Activated naive CD4-positive, alpha-beta T cell treated with anti-CD3 and anti-CD28 coated beads for 36 hours (primary cell): ENCODE measurements at regions not wholly inside any gene's neighbourhood (a gene's known extent, or its start where the extent isn't known, plus 50 kb on each side); places are given as distances from the start of the nearest gene placed in this dataset.

Source experiments
- CTCF ChIA-PET: fragments of 350-600 bp; sonication (Branson Sonifier 250); formaldehyde crosslinking; loops from one replicate; lab custom pipeline; 2021; ENCODE audit warnings: antibody characterized with exemption; lab: Charles Lee
- DNase-seq: peaks from one replicate; pipeline ENCODE4 v3.0.0-alpha.2; 2020
- H3K27ac Mint-ChIP-seq: one replicate; pipeline ENCODE4 v1.8.0; 2021; ENCODE audit warnings: mild to moderate bottlenecking, mixed read lengths
- H3K27me3 Mint-ChIP-seq: one replicate; pipeline ENCODE4 v1.8.0; 2021; ENCODE audit warnings: low read depth, mixed read lengths
- H3K36me3 Mint-ChIP-seq: one replicate; pipeline ENCODE4 v1.8.0; 2021; ENCODE audit warnings: low read depth, mixed read lengths
- H3K4me1 Mint-ChIP-seq: one replicate; pipeline ENCODE4 v1.8.0; 2021; ENCODE audit warnings: low read depth, mixed read lengths
- H3K4me3 Mint-ChIP-seq: one replicate; pipeline ENCODE4 v1.8.0; 2021; ENCODE audit warnings: mild to moderate bottlenecking, moderate library complexity, mixed read lengths
- H3K9me3 Mint-ChIP-seq: one replicate; pipeline ENCODE4 v1.8.0; 2021; ENCODE audit warnings: mixed read lengths
- intact Hi-C: fragments of 100-400 bp; cut with micrococcal nuclease; formaldehyde crosslinking; loops from one replicate; pipeline ENCODE4 v1.15.1; 2023

- H3K4me1 Mint-ChIP-seq: no peaks in the 10 kb centered on the region
- intact Hi-C loops: no loop called here
- no peak overlapping the region for H3K4me3 Mint-ChIP-seq
- no peaks in the 10 kb centered on the region for H3K36me3 Mint-ChIP-seq
- no peak overlapping the region for H3K27ac Mint-ChIP-seq
- CTCF ChIA-PET: no interaction called here
- DNase-seq: no peak
- no peaks in the 10 kb centered on the region for H3K27me3 Mint-ChIP-seq
- H3K9me3 Mint-ChIP-seq: peaks cover 4% of the 10 kb centered on the region
Measured at GRCh38 chr6:22621701-22622100, 52.3 kb downstream of the HDGFL1 start.

GRCh38 chr6:22622351-22622750 is 53.0 kb downstream of the HDGFL1 start:
- Mint-ChIP-seq H3K9me3 (peaks cover 9% of the 10 kb centered on the region), H3K4me1 (no peaks in the 10 kb centered on the region), H3K27me3 (no peaks in the 10 kb centered on the region), H3K4me3 (no peak overlapping the region), H3K27ac (no peak overlapping the region), H3K36me3 (no peaks in the 10 kb centered on the region)
- no peak for DNase-seq
- intact Hi-C loops: no loop called here
- CTCF ChIA-PET: no interaction called here

GRCh38 chr6:22622813-22623212 is 53.4 kb downstream of the HDGFL1 start:
- Mint-ChIP-seq H3K27ac (no peak overlapping the region), H3K4me3 (no peak overlapping the region), H3K4me1 (no peaks in the 10 kb centered on the region), H3K9me3 (peaks cover 9% of the 10 kb centered on the region), H3K36me3 (no peaks in the 10 kb centered on the region), H3K27me3 (no peaks in the 10 kb centered on the region)
- intact Hi-C loops: no loop called here
- CTCF ChIA-PET: no interaction called here
- no peak for DNase-seq

GRCh38 chr6:22627644-22628043 is 58.3 kb downstream of the HDGFL1 start:
- no peak overlapping the region for H3K4me3 Mint-ChIP-seq
- no peaks in the 10 kb centered on the region for H3K27me3 Mint-ChIP-seq
- H3K36me3 Mint-ChIP-seq: no peaks in the 10 kb centered on the region
- H3K4me1 Mint-ChIP-seq: no peaks in the 10 kb centered on the region
- CTCF ChIA-PET: no interaction called here
- peaks cover 8% of the 10 kb centered on the region for H3K9me3 Mint-ChIP-seq
- DNase-seq: no peak
- intact Hi-C loops: no loop called here
- no peak overlapping the region for H3K27ac Mint-ChIP-seq

- peaks cover 8% of the 10 kb centered on the region for H3K9me3 Mint-ChIP-seq
- H3K36me3 Mint-ChIP-seq: no peaks in the 10 kb centered on the region
- intact Hi-C loops: no loop called here
- CTCF ChIA-PET: interaction anchor here (0.7 kb wide), 1 partner anchor 571 kb away, joined by 3 read pairs; no protein-coding TSS in a partner anchor
- no peak for DNase-seq
- no peaks in the 10 kb centered on the region for H3K27me3 Mint-ChIP-seq
- H3K4me1 Mint-ChIP-seq: no peaks in the 10 kb centered on the region
- H3K4me3 Mint-ChIP-seq: no peak overlapping the region
- H3K27ac Mint-ChIP-seq: no peak overlapping the region
Measured at GRCh38 chr6:22631091-22631490, 61.7 kb downstream of the HDGFL1 start.

- Mint-ChIP-seq H3K4me3 (no peak overlapping the region), H3K36me3 (no peaks in the 10 kb centered on the region), H3K9me3 (no peaks in the 10 kb centered on the region), H3K27ac (no peak overlapping the region), H3K27me3 (no peaks in the 10 kb centered on the region), H3K4me1 (no peaks in the 10 kb centered on the region)
- no peak for DNase-seq
- CTCF ChIA-PET: no interaction called here
- intact Hi-C loops: no loop called here
Measured at GRCh38 chr6:22632581-22633145, 63.3 kb downstream of the HDGFL1 start.

- Mint-ChIP-seq H3K9me3 (no peaks in the 10 kb centered on the region), H3K27me3 (no peaks in the 10 kb centered on the region), H3K27ac (no peak overlapping the region), H3K4me1 (no peaks in the 10 kb centered on the region), H3K36me3 (no peaks in the 10 kb centered on the region), H3K4me3 (no peak overlapping the region)
- DNase-seq: no peak
- CTCF ChIA-PET: interaction anchor here (0.6 kb wide), 1 partner anchor 185 kb away, joined by 3 read pairs; no protein-coding TSS in a partner anchor
- intact Hi-C loops: no loop called here
Measured at GRCh38 chr6:22636452-22636851, 67.1 kb downstream of the HDGFL1 start.

- no peaks in the 10 kb centered on the region for H3K9me3 Mint-ChIP-seq
- H3K4me1 Mint-ChIP-seq: no peaks in the 10 kb centered on the region
- no peak overlapping the region for H3K27ac Mint-ChIP-seq
- no peak overlapping the region for H3K4me3 Mint-ChIP-seq
- H3K27me3 Mint-ChIP-seq: no peaks in the 10 kb centered on the region
- CTCF ChIA-PET: no interaction called here
- no peak for DNase-seq
- intact Hi-C loops: no loop called here
- H3K36me3 Mint-ChIP-seq: no peaks in the 10 kb centered on the region
Measured at GRCh38 chr6:22637782-22638181, 68.4 kb downstream of the HDGFL1 start.

- no peak overlapping the region for H3K27ac Mint-ChIP-seq
- H3K36me3 Mint-ChIP-seq: no peaks in the 10 kb centered on the region
- CTCF ChIA-PET: no interaction called here
- H3K4me3 Mint-ChIP-seq: no peak overlapping the region
- H3K9me3 Mint-ChIP-seq: no peaks in the 10 kb centered on the region
- DNase-seq: no peak
- no peaks in the 10 kb centered on the region for H3K27me3 Mint-ChIP-seq
- intact Hi-C loops: no loop called here
- no peaks in the 10 kb centered on the region for H3K4me1 Mint-ChIP-seq
Measured at GRCh38 chr6:22638320-22638719, 69.0 kb downstream of the HDGFL1 start.

- Mint-ChIP-seq H3K4me3 (no peak overlapping the region), H3K27ac (no peak overlapping the region), H3K36me3 (no peaks in the 10 kb centered on the region), H3K4me1 (no peaks in the 10 kb centered on the region), H3K9me3 (no peaks in the 10 kb centered on the region), H3K27me3 (no peaks in the 10 kb centered on the region)
- CTCF ChIA-PET: no interaction called here
- intact Hi-C loops: no loop called here
- no peak for DNase-seq
Measured at GRCh38 chr6:22642254-22642653, 72.9 kb downstream of the HDGFL1 start.

GRCh38 chr6:22643780-22644179 is 74.4 kb downstream of the HDGFL1 start:
- no peaks in the 10 kb centered on the region for H3K36me3 Mint-ChIP-seq
- H3K27ac Mint-ChIP-seq: no peak overlapping the region

GRCh38 chr6:22647719-22648118 is 78.4 kb downstream of the HDGFL1 start:
- DNase-seq: no peak
- no peaks in the 10 kb centered on the region for H3K4me1 Mint-ChIP-seq
- no peaks in the 10 kb centered on the region for H3K36me3 Mint-ChIP-seq
- no peaks in the 10 kb centered on the region for H3K27me3 Mint-ChIP-seq
- CTCF ChIA-PET: no interaction called here
- H3K9me3 Mint-ChIP-seq: no peaks in the 10 kb centered on the region
- intact Hi-C loops: no loop called here
- no peak overlapping the region for H3K27ac Mint-ChIP-seq
- H3K4me3 Mint-ChIP-seq: no peak overlapping the region

More at GRCh38 chr6:22643780-22644179, 74.4 kb downstream of the HDGFL1 start:
- Mint-ChIP-seq H3K9me3 (no peaks in the 10 kb centered on the region), H3K4me3 (no peak overlapping the region), H3K27me3 (no peaks in the 10 kb centered on the region), H3K4me1 (no peaks in the 10 kb centered on the region)
- DNase-seq: no peak
- CTCF ChIA-PET: no interaction called here
- intact Hi-C loops: no loop called here

GRCh38 chr6:22651731-22652130 is 82.4 kb downstream of the HDGFL1 start:
- Mint-ChIP-seq H3K4me1 (no peaks in the 10 kb centered on the region), H3K9me3 (no peaks in the 10 kb centered on the region), H3K36me3 (no peaks in the 10 kb centered on the region), H3K4me3 (no peak overlapping the region), H3K27ac (no peak overlapping the region), H3K27me3 (no peaks in the 10 kb centered on the region)
- DNase-seq: no peak
- CTCF ChIA-PET: no interaction called here
- intact Hi-C loops: no loop called here
